Aorta (tissue), 5 donors: ENCODE measurements at regions not wholly inside any gene's neighbourhood (a gene's known extent, or its start where the extent isn't known, plus 50 kb on each side); places are given as distances from the start of the nearest gene placed in this dataset.
A peak's percentile ranks its signal among the peaks of the same experiment; 100 is the strongest.

Experiments used
- ATAC-seq: fragments of 200-7000 bp; cut with Tn5 transposase; one replicate; pipeline ENCODE4 v1.9.1; 2022; ENCODE audit warnings: moderate library complexity; ENCODE audit not compliant: low FRiP score
- DNase-seq, 2 donors: peaks; one replicate each; pipeline ENCODE4 v3.0.0-alpha.2; 2020
- H3K27ac ChIP-seq, 2 donors: one replicate each; pipeline ENCODE4 v1.5.1; 2013; ENCODE audit warnings: low read length in 2 of 2, mild to moderate bottlenecking in 2 of 2, moderate library complexity in 2 of 2, control low read depth in 1 of 2, inconsistent platforms in 1 of 2, low read depth in 1 of 2
- H3K27me3 ChIP-seq, 2 donors: one replicate each; pipeline ENCODE4 v1.6.1; 2013; ENCODE audit warnings: control low read depth in 1 of 2, low read length in 1 of 2, mild to moderate bottlenecking in 1 of 2, moderate library complexity in 1 of 2; ENCODE audit not compliant: insufficient read depth in 2 of 2, control insufficient read depth in 1 of 2
- H3K36me3 ChIP-seq, 2 donors: one replicate each; pipeline ENCODE4 v1.6.1; 2013; ENCODE audit warnings: control low read depth in 1 of 2, low read length in 1 of 2, mild to moderate bottlenecking in 1 of 2; ENCODE audit not compliant: insufficient read depth in 2 of 2, control insufficient read depth in 1 of 2
- H3K4me1 ChIP-seq, 2 donors: one replicate each; pipeline ENCODE4 v1.6.1; 2013; ENCODE audit warnings: low read length in 2 of 2, control low read depth in 1 of 2, mild to moderate bottlenecking in 1 of 2, moderate library complexity in 1 of 2; ENCODE audit not compliant: insufficient read depth in 2 of 2, control insufficient read depth in 1 of 2
- H3K4me3 ChIP-seq, 2 donors: one replicate each; pipeline ENCODE4 v1.5.1; 2013; ENCODE audit warnings: low read length in 2 of 2, control low read depth in 1 of 2, mild to moderate bottlenecking in 1 of 2
- H3K9me3 ChIP-seq: one replicate; pipeline ENCODE4 v1.6.1; 2013; ENCODE audit warnings: mild to moderate bottlenecking, low read length; ENCODE audit not compliant: control insufficient read depth
- WGBS, 2 donors: extraction: QIAGEN DNeasy Blood & Tissue Kit; methylation state at CpG; one replicate each; pipeline ENCODE4 v1.1.7; 2013; 5-methylcytosine and 5-hydroxymethylcytosine counted together
- intact Hi-C, 2 donors: fragments of 100-400 bp; cut with DNase I; formaldehyde crosslinking; loops; one replicate each; pipeline versions ENCODE4 v1.14.2 to v1.15.0; 2022
- donor health status: healthy with polysubstance abuse.
- donor health status: Bipolar disorder and iron deficiency.
- donor health status: DM: no; HTN: no; CAD: no.
- donor health status: DM: no; HTN: no; CAD: no.
- donor health status: DM: yes; HTN: yes; CAD: no.

- no peak overlapping the region for H3K4me3 ChIP-seq
- no peaks in the 10 kb centered on the region for H3K36me3 ChIP-seq
- DNase-seq (no peak), ATAC-seq (no peak)
- 87 to 94% methylated on average over 2 of the region's 2 CpGs for WGBS, 2 donors
- no peaks in the 10 kb centered on the region for H3K9me3 ChIP-seq
- H3K27ac ChIP-seq = no peak overlapping the region
- no peaks in the 10 kb centered on the region for H3K27me3 ChIP-seq
- H3K4me1 ChIP-seq = no peaks in the 10 kb centered on the region
- intact Hi-C loops = no loop called here
Measured at GRCh38 chr13:61188057-61188456, 227.6 kb downstream of the PCDH20 start.

GRCh38 chr13:61187471-61187870, 228.2 kb downstream of the PCDH20 start:
- H3K9me3 ChIP-seq = no peaks in the 10 kb centered on the region
- DNase-seq = no peak
- no peaks in the 10 kb centered on the region for H3K4me1 ChIP-seq
- H3K27me3 ChIP-seq = no peaks in the 10 kb centered on the region
- 69 to 76% methylated on average over 4 of the region's 4 CpGs for WGBS, 2 donors
- H3K27ac ChIP-seq = no peak overlapping the region
- no peaks in the 10 kb centered on the region for H3K36me3 ChIP-seq
- ATAC-seq = no peak
- no peak overlapping the region for H3K4me3 ChIP-seq
- intact Hi-C loops = no loop called here

GRCh38 chr13:61183670-61184069, 232.0 kb downstream of the PCDH20 start:
- Histone ChIP-seq H3K4me1 (peaks cover 0 to 2% of the 10 kb centered on the region in 2 donors), H3K9me3 (no peaks in the 10 kb centered on the region), H3K27ac (no peak overlapping the region), H3K36me3 (no peaks in the 10 kb centered on the region), H3K4me3 (no peak overlapping the region), H3K27me3 (no peaks in the 10 kb centered on the region)
- intact Hi-C loops = no loop called here
- 40 to 44% methylated on average over 1 of the region's 1 CpG for WGBS, 2 donors
- DNase-seq (no peak), ATAC-seq (no peak)

- Histone ChIP-seq H3K27ac (peak overlapping the region in 1 of 2 donors; percentile 57), H3K4me3 (peak overlapping the region in 1 of 2 donors; percentile 26), H3K9me3 (no peaks in the 10 kb centered on the region), H3K27me3 (no peaks in the 10 kb centered on the region), H3K4me1 (peaks cover 0 to 2% of the 10 kb centered on the region in 2 donors), H3K36me3 (no peaks in the 10 kb centered on the region)
- 16 to 17% methylated on average over 4 of the region's 4 CpGs for WGBS, 2 donors
- DNase-seq = no peak
- ATAC-seq = no peak
- intact Hi-C loops = no loop called here
Measured at GRCh38 chr13:61180234-61180633, 235.4 kb downstream of the PCDH20 start.

GRCh38 chr13:61179741-61180140, 235.9 kb downstream of the PCDH20 start:
- H3K4me1 ChIP-seq = peaks cover 0 to 2% of the 10 kb centered on the region in 2 donors
- H3K9me3 ChIP-seq = no peaks in the 10 kb centered on the region
- peak overlapping the region in 1 of 2 donors; percentile 57 for H3K27ac ChIP-seq
- intact Hi-C loops = no loop called here
- no peaks in the 10 kb centered on the region for H3K36me3 ChIP-seq
- H3K4me3 ChIP-seq = no peak overlapping the region
- DNase-seq = no peak
- 2 to 7% methylated on average over 2 of the region's 2 CpGs for WGBS, 2 donors
- ATAC-seq = no peak
- H3K27me3 ChIP-seq = no peaks in the 10 kb centered on the region

- H3K27ac ChIP-seq = no peak overlapping the region
- no peak overlapping the region for H3K4me3 ChIP-seq
- no peaks in the 10 kb centered on the region for H3K27me3 ChIP-seq
- no peaks in the 10 kb centered on the region for H3K36me3 ChIP-seq
- DNase-seq (no peak), ATAC-seq (no peak)
- H3K9me3 ChIP-seq = no peaks in the 10 kb centered on the region
- no peaks in the 10 kb centered on the region for H3K4me1 ChIP-seq
- intact Hi-C loops = no loop called here
Measured at GRCh38 chr13:61170856-61171255, 244.8 kb downstream of the PCDH20 start.

- intact Hi-C loops = no loop called here
Measured at GRCh38 chr13:61162636-61163035, 253.0 kb downstream of the PCDH20 start.

GRCh38 chr13:61162106-61162505, 253.5 kb downstream of the PCDH20 start:
- Histone ChIP-seq H3K4me3 (no peak overlapping the region), H3K27me3 (no peaks in the 10 kb centered on the region), H3K9me3 (no peaks in the 10 kb centered on the region), H3K36me3 (no peaks in the 10 kb centered on the region), H3K4me1 (no peaks in the 10 kb centered on the region), H3K27ac (peak overlapping the region; percentile 40 to 80)
- WGBS, 2 donors = 22 to 30% methylated on average over 3 of the region's 3 CpGs
- DNase-seq (no peak), ATAC-seq (no peak)
- intact Hi-C loops = no loop called here

More at GRCh38 chr13:61162636-61163035, 253.0 kb downstream of the PCDH20 start:
- Histone ChIP-seq H3K4me1 (no peaks in the 10 kb centered on the region), H3K4me3 (no peak overlapping the region), H3K27me3 (no peaks in the 10 kb centered on the region), H3K27ac (peak overlapping the region; percentile 25 to 80), H3K36me3 (no peaks in the 10 kb centered on the region), H3K9me3 (no peaks in the 10 kb centered on the region)
- DNase-seq (no peak), ATAC-seq (peak; percentile 78)
- 4 to 5% methylated on average over 1 of the region's 1 CpG for WGBS, 2 donors

GRCh38 chr13:61156753-61157152, 258.9 kb downstream of the PCDH20 start:
- DNase-seq (no peak), ATAC-seq (peak; percentile 46)
- Histone ChIP-seq H3K4me1 (no peaks in the 10 kb centered on the region), H3K4me3 (no peak overlapping the region), H3K36me3 (no peaks in the 10 kb centered on the region), H3K9me3 (no peaks in the 10 kb centered on the region), H3K27ac (no peak overlapping the region), H3K27me3 (no peaks in the 10 kb centered on the region)
- intact Hi-C loops = no loop called here
- WGBS, 2 donors = 41 to 69% methylated on average over 1 of the region's 1 CpG
